ENCODE measurements at regions not wholly inside any gene's neighbourhood (a gene's known extent, or its start where the extent isn't known, plus 50 kb on each side); places are given as distances from the start of the nearest gene placed in this dataset.

DNA sequence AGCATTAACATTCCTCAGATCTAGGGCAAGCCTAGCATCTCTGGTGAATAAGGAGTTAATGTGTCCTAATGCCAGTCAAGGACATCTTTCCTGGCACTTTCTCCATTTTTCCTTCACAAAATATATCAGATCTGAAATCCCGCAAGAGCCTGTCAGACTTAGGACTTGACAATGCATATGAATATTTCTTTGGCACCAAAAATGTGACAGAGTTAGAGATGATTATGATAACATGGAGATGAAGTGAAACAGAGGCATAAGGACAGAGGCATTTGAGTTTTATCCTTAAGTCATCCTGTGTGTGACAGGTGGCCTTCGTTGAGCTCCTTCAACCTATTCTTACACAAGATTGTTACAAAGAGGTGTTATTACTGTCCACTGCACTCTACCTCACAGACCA, 388.0 kb downstream of the EMP1 start:
- in situ Hi-C loops (cut with MboI; ENCODE audit: low pct_unique_long_range_greater_than_20kb, low sequenced_read_pairs), result no loop called here
- no peak for DNase-seq

DNA sequence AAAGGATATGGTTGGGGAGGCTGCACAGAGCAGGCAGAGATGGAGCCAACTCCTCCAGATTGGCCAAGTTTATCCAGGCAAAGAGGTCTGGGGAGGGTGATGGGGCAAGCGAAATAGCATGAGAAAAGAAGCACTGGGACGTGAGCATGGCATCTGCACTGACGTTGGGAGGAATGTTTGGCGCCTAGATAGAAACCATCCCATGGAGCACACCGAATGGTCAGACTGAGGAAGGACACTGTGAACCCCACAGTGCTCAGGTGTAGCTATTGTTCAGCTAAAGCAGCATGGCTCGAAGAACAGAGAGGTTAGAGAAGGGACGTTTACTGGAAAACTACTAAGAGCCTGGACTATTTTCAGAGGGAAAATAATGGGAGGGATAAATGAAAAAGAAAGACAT, 387.1 kb downstream of the EMP1 start:
- DNase-seq, result no peak
- in situ Hi-C loops (cut with MboI; ENCODE audit: low pct_unique_long_range_greater_than_20kb, low sequenced_read_pairs), result no loop called here

DNA sequence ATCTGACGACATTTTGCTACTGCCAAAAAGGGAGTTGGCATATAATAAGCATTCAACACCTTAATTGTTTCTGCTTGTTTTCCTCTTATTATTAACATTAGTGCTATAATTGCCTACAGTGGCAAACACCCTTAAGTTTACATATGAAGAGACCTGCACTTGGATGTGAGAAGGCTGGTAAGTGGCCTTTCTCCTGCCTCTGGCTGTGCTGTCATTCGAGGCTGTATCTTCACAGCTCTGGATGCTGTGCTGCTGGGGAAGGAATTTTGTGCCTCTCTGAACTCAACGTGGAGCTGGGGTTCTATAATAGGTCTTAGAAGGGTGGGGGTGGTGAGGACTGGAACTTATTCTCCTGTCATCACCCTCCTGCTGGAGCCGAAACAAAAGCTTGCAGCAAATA, 385.9 kb downstream of the EMP1 start:
- DNase-seq, result no peak
- in situ Hi-C loops (cut with MboI; ENCODE audit: low pct_unique_long_range_greater_than_20kb, low sequenced_read_pairs), result no loop called here

DNA sequence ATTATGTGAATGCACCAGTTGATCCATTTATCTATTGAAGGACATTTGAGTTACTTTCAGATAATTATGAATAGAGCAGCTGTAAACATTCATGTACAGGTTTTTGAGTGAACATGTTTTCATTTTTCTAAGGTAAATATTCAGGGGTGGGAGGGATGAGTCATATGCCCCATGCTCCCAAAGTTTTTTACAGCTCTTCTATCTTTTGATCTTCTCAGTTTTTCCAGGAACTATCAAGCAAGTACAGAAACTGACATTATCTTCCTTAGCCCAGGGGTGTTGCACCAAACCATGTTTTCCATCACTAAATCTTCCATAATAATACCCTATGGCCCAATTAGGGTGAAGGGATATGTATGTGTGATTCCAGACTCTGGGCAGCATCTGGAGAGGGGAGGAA, 384.5 kb downstream of the EMP1 start:
- in situ Hi-C loops (cut with MboI; ENCODE audit: low pct_unique_long_range_greater_than_20kb, low sequenced_read_pairs), result no loop called here
- no peak for DNase-seq

DNA sequence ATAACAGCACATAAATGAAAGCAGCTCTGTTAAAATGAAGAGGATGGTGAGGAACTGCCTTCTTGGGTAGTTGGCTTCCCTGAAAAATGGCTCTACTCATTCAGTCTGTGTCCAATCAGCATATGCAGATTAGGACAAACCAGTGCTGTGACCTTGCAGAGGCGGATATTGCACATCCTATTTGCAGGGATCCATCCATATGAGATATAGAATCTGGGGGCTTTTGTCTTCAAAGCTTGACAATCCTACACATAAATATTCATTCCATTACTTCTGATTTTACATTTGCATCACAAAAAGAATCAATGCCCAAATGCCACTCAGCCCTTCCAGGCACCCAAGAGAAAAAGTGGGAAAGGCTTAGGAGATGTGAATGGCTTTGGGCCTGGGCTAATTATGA, 383.7 kb downstream of the EMP1 start:
- in situ Hi-C loops (cut with MboI; ENCODE audit: low pct_unique_long_range_greater_than_20kb, low sequenced_read_pairs), result no loop called here
- no peak for DNase-seq

DNA sequence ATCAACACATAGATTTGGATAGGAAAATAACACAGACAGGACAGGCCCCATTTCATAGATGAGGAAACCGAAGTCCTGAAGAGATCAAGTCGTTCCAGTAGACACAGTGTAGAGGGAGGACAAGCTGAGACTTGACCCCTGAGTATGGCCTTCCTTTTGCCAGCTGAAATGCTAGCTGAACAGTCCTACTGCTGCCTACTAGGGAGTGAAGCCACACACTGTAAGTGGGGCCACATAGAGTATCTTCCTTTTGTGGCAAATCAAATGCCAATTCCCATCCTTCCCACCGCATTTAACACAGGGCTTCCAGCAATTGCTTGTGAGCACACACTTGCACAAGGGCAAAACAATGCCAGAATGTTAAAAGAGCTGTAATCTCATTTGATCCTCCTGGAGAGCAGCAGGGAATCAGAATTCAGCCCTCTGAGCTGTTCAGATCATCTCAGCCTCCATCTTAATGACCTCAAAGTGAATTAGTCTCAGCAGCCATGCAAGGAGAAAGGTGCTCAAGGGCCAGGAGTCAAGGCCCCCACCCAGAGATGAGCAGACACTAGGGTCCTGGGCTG, 380.5 kb downstream of the EMP1 start:
- in situ Hi-C loops (cut with MboI; ENCODE audit: low pct_unique_long_range_greater_than_20kb, low sequenced_read_pairs), result no loop called here

DNA sequence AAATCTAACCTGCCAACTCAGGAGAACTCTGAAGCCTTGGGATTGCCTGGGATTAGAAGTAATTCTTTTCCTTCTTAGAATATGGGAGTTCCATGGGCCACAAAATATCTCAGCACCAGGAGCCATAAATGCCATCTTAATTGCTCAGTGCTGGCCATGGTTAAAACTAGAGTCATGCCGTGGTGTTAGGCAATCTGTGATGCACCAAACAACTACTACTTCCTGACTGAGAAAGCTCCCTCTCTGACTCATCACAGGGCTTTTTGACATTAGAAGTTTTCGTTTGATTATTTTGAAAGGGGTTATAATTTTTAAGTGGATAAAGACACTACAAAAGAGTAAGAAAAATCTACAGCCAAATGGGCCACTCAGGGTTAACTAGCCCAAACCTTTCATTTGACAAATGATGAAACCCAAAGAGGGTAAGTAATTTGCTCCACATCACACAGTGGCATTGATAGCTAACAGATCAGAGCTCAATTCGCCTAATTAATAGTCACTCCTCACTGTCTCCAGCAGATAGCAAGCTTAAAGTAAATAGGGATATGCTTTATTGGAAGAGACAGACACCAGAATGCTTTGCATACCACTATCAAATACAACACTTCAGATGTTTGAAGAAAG, 377.3 kb downstream of the EMP1 start:
- in situ Hi-C loops (cut with MboI; ENCODE audit: low pct_unique_long_range_greater_than_20kb, low sequenced_read_pairs), result no loop called here
- DNase-seq, result no peak

More for the DNA sequence above, 380.5 kb downstream of the EMP1 start:
- no peak for DNase-seq

DNA sequence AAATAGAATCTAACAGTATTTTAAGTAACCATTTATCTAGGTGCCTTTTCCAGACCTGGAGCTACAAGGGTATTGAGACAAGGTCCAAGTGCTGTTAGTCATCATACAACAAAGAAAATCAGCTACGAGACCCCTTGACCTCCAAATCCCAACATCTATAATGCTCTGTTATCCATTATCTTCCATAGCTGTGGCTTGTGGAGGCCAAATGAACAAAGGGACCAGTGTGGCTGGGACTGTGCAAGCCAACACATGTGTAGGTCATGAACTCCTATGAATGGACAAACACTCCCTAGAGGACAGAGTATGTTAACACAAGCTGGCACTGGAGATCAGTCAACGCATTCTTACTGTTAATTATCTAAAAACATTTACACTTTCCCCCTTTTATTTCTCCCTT, 374.5 kb downstream of the EMP1 start:
- DNase-seq, result no peak
- in situ Hi-C loops (cut with MboI; ENCODE audit: low pct_unique_long_range_greater_than_20kb, low sequenced_read_pairs), result no loop called here

DNA sequence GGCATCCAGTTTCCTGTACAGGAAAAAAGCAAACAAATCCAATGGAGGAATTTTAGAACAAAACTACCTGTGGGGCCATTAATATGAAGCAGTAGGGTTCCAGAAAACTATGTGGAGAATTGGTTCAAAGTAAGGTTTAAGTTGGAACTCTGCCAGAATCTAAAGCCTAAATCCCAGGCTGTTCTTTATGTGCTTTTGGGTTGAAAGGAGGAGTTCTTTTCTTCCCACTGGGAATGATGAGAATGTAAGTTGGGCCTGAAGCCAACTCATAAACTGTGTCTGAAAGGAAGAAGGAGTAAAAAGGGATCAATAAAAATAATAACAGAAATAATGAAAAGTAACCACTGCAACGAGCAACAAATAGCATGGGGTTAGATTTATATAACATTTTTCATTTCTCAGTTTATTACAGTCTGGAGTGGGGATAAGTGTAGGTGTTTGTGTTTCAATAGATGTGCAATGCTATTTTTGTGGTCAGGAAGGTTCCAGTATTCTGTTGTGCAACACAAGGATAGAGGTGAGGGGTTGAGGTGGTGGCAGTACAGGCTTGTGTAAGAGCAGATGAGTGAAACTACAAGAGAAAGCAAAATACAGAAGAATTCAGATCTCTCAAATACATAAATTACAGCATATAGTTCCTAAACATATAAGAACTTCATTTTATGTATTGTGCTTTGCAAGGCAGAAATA, 373.6 kb downstream of the EMP1 start:
- in situ Hi-C loops (cut with MboI; ENCODE audit: low pct_unique_long_range_greater_than_20kb, low sequenced_read_pairs), result no loop called here

DNA sequence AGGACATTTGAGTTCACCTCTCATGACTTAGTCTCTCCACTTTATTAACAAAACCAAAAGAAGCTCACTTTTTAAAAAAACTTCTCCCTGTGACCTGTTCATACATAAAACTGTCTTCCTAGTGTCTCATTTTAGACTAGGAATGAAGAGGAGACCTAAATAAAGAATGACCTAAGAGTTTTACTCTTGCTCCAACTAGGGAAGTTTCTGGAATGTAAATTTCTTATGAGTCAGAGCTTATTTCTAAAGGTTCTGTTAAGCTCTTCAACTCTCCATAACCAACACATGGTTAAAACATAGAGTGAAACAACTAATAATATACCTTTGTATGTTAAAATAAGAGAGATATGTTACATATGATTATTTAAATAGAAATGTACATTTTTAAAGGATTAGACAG, 369.8 kb downstream of the EMP1 start:
- DNase-seq, result no peak
- in situ Hi-C loops (cut with MboI; ENCODE audit: low pct_unique_long_range_greater_than_20kb, low sequenced_read_pairs), result no loop called here

More for the DNA sequence above, 373.6 kb downstream of the EMP1 start:
- DNase-seq, result no peak

DNA sequence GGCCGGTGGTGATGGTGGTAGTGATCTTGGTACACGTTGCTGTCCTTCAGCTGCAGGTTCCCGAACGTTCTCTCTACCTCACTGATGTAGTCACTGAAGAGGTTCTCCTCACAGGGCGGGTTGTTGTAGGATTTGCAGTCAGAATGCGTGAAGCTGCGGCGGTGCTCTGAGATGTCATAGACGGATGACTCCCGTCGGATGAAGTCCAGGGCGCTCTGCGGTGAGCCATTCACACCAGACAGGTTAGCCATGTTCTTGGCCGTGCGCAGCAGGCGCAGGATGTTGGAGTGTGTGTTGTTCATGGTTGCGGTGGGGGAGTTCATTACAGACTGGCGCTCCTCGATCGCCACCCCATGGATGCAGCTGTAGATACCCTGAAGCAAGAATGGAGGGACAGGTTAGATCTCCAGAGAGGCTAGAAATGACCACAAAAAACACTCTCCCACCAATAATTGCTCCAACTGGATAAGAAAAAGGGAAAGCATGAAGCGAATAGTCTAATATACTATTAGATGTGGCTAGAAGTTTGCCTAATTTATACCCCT, 367.8 kb downstream of the EMP1 start:
- in situ Hi-C loops (cut with MboI; ENCODE audit: low pct_unique_long_range_greater_than_20kb, low sequenced_read_pairs), result no loop called here
- DNase-seq, result no peak

DNA sequence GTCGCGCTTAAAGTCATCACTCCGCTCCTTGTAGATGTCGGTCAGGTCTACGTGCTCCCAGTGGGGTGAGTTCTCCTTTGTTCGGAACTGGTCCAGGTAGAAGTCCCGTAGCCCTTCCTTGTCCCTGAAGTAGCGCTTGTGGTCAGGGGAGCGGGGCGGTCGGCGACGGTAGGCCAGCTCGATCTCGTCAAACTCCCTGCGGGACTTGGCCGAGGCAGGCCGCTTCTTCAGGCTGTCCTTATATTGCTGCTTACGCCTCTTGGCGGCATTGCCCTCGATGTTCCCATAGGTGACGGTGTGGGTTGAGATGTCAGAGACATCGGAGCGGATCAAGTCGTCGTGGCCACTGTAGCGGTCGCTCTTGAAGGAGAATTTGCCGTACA, 367.2 kb downstream of the EMP1 start:
- no peak for DNase-seq
- in situ Hi-C loops (cut with MboI; ENCODE audit: low pct_unique_long_range_greater_than_20kb, low sequenced_read_pairs), result no loop called here

DNA sequence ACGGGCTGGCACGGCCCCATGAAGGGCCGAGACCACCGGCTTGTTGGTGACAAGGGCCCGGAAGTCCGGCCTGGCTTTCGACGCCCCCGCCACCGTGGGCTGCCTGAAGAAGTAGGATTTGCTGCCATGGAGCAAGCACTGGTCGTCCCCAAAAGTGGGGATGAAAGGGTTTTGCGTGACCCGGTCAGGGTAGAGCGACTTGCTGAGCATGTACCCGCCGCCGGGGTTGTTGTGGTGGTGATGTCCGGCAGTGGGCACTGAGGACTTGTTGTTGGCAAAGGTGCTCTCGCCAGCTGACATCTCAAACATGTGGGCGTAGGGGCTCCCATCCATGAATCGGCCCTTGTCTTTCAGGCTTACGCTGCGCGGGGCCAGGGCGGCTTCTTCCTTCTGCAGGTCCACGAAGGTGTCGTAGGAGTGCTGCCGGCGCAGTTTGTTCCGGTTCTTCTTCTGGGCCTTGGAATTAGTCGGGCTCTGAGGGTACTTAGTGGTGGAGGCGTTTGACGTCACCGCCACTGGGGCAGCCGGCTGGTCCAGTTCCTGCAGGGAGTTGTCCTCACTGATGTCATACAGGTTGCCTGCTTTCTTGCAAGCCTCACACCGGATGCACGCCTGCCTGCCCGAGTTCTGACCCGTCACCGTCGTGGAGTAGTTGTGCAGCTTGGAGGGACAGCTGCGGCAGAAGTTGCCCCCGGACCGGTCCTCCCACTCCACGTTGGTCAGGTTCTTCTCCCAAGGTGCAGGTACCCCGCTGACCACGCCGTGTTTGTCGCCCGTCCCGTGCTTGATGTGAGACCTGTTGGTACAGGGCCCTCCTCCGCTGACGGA, 366.6 kb downstream of the EMP1 start:
- in situ Hi-C loops (cut with MboI; ENCODE audit: low pct_unique_long_range_greater_than_20kb, low sequenced_read_pairs), result no loop called here
- no peak for DNase-seq

DNA sequence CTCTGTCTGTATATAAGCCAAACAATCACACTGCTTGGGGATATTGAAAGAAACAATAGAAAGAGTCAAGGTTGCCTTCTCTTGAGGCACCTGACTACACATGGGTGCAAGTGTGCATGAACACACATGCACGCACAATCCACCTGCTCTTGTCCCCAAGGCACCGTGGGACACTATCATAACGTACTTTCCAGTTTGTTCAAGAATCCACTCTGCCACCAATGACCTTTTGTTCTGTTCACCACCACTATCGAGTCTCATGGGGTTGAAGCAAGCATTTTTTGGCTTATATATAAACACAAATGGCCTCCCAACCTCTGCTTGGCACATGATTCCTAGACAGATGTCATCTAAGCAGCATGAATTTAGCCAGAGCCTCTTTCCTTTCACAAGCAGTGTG, 365.4 kb downstream of the EMP1 start:
- no peak for DNase-seq
- in situ Hi-C loops (cut with MboI; ENCODE audit: low pct_unique_long_range_greater_than_20kb, low sequenced_read_pairs), result no loop called here

DNA sequence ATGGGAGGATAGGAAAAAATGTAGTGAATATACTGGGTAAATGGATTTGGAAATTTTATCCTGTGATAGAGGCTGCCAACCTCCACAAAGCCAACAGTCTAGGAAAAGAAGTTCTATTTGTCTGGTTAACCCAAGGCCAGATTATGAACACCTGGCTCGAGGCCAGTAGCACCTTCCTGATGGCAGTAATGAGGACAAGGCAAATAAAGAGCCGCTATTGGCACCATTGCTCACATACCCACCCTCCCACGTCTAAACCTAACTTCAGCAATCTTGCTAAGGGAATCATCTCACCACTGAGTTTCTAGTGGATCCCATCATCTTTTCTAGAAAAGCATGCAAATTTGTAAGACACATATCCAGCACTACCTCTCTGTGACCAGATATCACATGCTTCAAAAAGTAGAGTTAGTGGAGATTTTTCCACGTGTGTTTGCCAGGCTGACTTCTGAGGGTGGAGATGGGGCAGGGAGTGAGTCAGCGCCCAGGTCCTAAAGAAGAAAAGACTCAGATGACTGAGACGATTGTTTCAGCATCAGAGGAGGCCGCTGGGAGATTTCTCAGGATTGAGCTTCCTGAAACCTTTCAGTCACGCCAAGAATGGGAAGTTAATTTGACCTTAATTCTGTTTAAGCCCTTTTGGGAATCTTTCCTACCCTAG, 362.9 kb downstream of the EMP1 start:
- no peak for DNase-seq
- in situ Hi-C loops (cut with MboI; ENCODE audit: low pct_unique_long_range_greater_than_20kb, low sequenced_read_pairs), result no loop called here

DNA sequence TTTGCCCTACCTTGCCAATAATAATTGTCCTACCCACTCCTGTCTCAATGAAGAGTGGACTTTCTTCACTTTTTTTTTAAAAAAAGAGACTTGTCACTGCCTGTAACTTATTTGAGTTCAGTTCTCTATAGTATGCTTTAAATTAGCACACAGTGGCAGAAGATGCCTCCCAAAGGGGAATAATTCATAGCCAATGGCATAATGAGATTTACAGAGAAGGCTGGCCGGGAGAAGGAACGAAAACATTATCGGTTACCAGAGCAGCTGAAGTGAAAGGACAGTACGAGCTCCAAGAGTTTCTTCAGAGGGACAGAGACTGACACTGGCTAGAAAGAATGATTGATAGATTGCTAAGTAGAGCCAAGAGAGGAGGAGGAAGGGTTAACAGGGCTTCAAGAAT, 356.3 kb downstream of the EMP1 start:
- no peak for DNase-seq
- in situ Hi-C loops (cut with MboI; ENCODE audit: low pct_unique_long_range_greater_than_20kb, low sequenced_read_pairs), result no loop called here

DNA sequence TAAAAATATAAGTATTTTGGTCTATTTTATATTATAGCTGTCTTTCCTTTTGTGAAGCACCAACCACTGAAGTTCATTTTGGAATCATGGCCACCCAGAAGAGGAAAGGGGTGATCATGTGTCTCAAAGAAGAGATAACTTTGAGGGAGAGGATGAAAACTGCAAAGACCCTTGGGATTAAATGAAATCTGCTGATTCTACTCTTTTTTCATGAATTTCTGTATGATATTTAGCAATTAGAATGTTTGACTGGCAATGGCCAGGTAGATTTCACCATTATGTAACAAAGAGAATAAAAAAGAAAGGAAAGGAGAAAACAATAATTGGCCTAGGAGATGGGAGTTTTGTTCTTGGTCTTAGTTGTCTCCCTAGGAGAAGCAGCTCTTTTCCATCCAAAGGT, 350.8 kb downstream of the EMP1 start:
- in situ Hi-C loops (cut with MboI; ENCODE audit: low pct_unique_long_range_greater_than_20kb, low sequenced_read_pairs), result no loop called here
- no peak for DNase-seq

DNA sequence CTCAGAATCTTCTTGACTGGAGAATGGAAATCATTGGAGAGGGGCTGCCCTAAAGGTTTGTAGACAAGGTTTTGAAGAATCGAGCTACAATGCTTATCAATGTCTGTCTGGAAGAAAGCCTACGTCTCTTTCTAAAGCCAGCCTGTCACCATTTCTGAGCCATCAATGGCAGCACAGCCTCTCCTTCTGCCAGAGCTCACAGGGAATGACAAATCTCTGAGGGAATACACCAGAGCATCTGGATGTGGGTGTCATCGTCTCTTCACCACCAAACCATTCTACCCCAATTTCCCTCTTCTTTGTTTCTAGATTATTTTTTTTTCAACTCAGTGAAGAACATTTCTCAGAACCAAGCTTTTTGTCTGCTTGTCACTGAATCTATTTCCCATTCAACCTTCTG, 349.7 kb downstream of the EMP1 start:
- in situ Hi-C loops (cut with MboI; ENCODE audit: low pct_unique_long_range_greater_than_20kb, low sequenced_read_pairs), result no loop called here
- DNase-seq, result no peak

DNA sequence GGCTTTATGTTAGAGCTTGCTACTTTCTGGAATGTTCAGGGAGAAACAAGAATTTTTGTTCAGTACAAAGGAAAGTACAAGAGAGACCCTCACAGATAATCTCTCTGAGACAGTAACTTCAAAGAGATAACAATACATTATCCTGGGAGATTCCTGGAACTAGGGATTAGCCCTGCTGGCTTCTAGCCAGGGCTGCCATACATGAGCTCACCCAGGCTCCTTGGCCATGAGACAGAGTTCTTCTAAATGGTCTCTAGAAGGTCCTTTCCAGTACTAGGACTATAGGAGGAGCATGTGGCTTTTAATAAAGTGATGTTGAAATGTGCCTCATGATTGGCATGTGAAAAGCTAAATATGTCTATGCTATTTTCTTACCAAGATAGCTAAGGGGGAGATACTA, 342.5 kb downstream of the EMP1 start:
- DNase-seq, result no peak
- in situ Hi-C loops (cut with MboI; ENCODE audit: low pct_unique_long_range_greater_than_20kb, low sequenced_read_pairs), result no loop called here
